GM21515 (cell line): ENCODE measurements at regions not wholly inside any gene's neighbourhood (a gene's known extent, or its start where the extent isn't known, plus 50 kb on each side); places are given as distances from the start of the nearest gene placed in this dataset.

Experiments
- ATAC-seq: cut with Tn5 transposase; IDR thresholded peaks from one replicate; pipeline ENCODE4 v1.9.1; 2021; ENCODE audit not compliant: unreplicated experiment

GRCh38 chr20:12020846-12021245, 103.2 kb downstream of the BTBD3 start:
- no peak for ATAC-seq

DNA sequence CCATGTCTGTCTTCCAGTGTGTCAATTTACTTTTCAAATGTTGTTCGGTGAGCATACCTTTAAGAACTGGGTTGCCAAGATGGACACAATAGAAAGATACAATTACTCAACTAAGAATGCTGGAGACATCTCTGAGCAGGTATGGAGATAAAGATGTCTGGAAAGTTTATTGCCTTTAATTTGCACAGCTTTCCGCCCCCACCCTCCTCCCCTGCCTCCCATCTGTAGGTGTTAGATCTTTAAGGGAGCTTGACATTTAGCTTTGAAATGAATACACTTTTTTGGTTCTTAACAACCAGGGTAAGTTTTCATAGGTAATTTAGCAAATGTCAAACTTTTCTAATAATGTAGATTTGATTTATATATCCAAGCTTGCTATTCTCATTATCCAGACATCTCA, 104.4 kb downstream of the BTBD3 start:
- no peak for ATAC-seq

DNA sequence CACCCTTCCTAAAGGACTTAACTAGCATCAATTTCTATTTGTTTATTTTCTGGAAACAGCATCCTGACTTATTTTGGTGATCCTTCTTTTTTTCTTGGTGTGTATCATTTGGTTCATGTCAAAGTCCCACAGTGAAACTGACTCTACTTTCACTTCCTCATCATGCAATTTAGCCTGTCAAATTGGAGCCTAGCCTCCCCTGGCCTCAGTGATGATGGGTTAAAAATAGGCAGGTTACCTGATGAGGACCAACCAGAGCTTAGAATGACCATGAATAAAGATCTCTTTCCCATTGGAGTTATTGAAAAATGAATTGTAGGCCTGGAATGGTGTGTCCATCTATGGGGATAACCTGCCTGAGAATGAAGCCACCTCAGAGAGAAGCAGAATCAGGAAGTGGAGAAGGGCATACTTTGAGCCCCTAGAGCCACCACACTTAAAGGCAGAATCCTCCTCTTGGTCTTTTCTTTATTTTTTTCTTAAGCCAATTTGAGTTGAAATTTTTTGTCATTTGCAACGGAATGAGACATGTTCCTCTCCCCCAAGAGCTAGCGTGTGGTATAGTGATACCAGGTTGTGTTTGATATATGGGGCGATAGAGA, 105.6 kb downstream of the BTBD3 start:
- no peak for ATAC-seq

GRCh38 chr20:12028771-12029170, 111.1 kb downstream of the BTBD3 start:
- ATAC-seq, result no peak

DNA sequence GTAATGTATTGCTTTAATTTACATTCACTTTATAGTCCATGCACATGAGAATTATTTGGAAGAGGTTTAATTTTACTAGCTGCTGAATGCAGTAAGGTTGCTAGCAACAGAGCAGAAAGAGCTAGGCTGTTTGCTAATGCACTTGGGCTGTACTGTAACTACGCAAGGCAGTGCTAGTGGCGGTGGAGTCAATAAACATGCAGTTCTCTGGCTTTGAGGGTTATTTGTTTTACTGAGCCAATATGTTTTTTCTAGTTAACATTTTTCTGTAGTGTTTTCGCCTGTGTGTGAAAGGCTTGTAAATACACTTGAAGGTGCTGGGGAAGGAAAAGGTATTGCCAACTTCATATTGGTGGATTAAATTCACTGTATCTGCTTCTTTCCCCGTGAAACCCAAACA, 112.8 kb downstream of the BTBD3 start:
- no peak for ATAC-seq

DNA sequence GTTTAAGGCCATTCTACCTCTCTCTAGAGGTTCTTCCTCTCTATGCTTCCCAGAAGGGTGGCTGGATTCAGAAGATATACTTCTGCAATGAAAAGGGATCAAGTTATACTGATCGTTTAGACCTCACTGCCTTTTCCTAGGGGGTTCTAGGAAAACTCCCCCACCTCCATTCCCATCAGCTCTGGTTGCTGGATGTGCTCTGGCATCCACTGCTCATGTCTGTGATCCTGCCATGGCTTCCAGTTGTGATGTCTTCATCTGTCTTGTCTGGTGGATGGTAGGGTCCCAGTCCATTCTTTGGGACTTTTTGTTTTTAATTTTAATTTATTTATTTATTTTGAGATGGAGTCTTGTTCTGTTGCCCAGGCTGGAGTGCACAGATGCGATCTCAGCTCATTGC, 118.4 kb downstream of the BTBD3 start:
- no peak for ATAC-seq

- ATAC-seq, result no peak
Observed at GRCh38 chr20:12037521-12037920, 119.8 kb downstream of the BTBD3 start.

GRCh38 chr20:12040261-12040660, 122.6 kb downstream of the BTBD3 start:
- no peak for ATAC-seq

- no peak for ATAC-seq
Observed at GRCh38 chr20:12044969-12045368, 127.3 kb downstream of the BTBD3 start.

- no peak for ATAC-seq
Observed at GRCh38 chr20:12047838-12048432, 130.2 kb downstream of the BTBD3 start.

GRCh38 chr20:12049125-12049524, 131.4 kb downstream of the BTBD3 start:
- no peak for ATAC-seq

DNA sequence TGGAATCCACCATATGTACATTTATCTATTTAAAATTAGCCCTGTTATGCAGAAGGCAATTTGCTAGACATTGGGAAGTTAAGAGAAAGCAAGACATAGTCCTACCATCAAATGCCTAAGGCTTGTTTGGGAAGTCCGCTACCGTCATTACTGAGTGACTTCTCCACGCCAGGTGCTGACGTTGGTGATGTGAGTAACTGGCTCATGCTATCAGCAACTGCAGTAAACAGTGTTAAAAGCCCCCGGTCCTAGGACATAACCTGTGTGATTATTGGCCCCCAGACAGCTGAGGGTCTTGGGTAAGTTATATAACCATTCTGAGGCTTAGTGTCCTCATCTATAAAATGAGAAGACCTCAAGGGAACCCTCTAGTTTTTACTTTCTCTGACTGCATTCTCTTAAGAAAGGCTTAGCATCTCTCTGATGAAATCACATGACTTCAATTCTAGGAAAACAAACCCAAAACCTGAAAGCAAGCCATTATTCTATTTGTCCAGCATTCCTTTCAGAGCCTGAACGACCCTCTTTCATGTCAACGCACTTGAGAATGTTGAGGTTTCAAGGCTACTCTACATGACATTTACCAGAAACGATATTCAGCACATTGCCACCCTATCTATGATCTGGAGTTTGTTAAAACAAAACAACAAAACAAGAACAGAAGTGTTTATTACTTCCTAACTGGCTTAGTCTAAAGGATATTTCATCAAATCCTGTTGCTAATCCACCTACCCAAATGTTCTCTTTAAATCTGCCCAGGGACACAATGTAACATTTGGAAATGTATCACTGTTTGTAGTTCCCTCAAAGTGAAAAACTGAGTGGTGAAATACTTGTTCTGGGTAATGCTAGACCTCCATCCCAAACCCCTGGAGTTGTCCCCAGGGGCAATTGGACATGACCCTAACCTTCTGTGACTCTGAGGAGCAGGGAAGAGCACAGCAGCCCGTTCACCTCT, 133.8 kb downstream of the BTBD3 start:
- ATAC-seq, result no peak

- ATAC-seq, result no peak
Observed at GRCh38 chr20:12053353-12053752, 135.7 kb downstream of the BTBD3 start.

DNA sequence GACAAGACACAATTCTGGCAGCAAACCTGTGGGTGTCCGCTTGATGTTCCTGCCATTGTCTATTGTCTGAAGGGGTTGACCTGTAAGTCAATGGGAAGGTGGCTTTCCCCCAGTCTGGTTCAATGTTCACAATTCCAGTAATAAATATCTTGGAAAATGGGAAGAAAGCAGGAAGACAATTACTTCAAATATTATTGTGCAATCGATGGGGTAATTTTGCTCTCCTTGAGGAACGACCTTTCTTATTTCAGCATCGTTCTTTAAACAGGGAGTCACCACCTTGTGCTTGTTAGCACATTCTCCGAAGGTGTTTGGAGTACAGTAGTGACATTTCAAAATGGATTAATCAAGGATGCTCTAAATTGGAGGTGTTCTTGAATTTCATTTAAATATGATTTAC, 136.9 kb downstream of the BTBD3 start:
- ATAC-seq, result no peak

DNA sequence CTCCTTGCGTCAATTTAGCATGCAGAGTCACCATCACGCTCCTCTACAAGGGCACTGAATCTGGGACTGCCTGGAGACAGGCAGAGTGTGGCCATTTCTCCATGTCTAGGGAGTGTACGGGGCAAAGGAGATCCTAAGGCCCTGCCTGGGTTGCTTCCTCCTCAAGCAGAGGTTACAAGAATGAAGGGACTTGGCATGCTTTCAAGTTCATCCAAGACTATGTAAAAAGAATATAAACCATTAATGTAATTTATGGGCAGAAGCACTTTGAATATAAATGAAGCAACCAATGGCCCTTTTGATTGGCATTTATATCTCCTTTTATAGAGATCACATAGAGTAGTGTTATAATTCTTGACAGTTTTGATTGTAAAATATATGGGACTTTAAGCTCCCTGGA, 137.5 kb downstream of the BTBD3 start:
- ATAC-seq, result no peak

DNA sequence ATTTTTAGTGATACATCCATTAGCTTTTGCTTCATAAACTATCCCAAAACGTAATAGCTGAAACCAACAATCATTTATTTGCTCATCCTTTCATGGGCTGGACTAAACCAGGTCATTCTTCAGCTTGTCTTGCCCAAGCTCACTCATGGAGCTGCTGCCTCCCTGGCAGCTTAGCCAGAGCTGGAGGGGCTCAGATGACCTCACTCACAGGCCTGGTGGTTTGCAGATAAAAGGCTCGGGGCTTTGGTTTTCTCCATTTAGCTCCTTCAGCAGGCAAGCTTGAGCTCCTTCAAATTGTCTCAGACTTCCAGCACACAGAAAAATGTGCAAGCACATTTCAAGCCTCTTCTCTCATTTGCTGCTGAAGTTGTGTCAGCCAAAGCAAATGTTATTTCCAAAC, 139.1 kb downstream of the BTBD3 start:
- ATAC-seq, result no peak

GRCh38 chr20:12057778-12058177, 140.1 kb downstream of the BTBD3 start:
- ATAC-seq, result no peak

DNA sequence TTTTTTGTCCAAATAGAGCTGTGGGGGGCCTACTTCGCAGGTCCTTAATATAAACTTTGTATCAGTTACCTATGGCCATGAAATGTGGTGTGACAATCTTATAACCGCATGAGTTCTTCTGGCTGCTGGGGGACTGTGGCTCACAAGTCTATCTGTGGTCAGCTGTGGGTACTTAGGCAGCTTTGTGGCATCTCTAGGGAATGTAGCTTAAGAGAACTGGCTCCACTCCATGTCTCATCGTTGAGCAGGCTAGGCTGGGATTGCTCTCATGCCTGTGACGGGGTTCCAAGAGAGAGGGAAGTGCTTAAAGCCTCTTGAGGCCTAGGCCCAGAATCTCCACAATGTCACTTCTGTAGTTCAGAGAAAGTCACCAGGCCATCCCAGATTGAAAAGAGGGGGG, 140.5 kb downstream of the BTBD3 start:
- no peak for ATAC-seq

GRCh38 chr20:12061466-12061865, 143.8 kb downstream of the BTBD3 start:
- ATAC-seq, result no peak

DNA sequence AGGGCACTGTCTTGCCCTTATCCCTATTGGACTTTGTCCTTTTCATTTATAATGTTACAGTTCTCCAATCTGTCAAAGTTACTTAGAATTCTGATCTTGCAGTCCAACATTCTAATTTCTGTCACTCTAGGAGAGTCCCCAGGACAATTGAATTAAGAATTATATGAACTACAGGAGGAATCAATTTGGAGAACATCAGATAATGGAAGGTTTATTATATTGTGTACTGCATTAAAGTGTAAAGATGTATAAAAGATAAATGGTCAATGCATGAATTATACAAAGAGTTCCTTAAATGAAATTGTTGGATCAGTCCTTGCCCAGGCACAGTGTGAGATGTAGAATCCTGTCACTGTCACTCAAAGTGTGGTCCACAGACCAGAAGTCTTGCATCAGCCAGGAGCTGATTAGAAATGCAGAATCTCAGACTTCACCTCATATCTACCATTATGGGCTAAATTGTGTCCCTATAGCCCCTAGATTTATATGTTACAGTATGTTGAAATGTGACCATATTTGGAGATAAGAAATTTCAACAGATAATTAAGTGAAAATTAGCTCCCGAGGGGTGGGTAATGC, 145.5 kb downstream of the BTBD3 start:
- no peak for ATAC-seq

- no peak for ATAC-seq
Observed at GRCh38 chr20:12064540-12064939, 146.8 kb downstream of the BTBD3 start.

GRCh38 chr20:12067686-12068085, 150.0 kb downstream of the BTBD3 start:
- no peak for ATAC-seq
